HT-29 (cell line): ENCODE measurements at regions not wholly inside any gene's neighbourhood (a gene's known extent, or its start where the extent isn't known, plus 50 kb on each side); places are given as distances from the start of the nearest gene placed in this dataset.
"Not testable (repeated sequence)": the region's sequence is repeated elsewhere in the genome, so short reads cannot be mapped to it uniquely, and the experiment has no call there.

ENCODE experiments used
- DNase-seq: peaks from one replicate; pipeline ENCODE4 v3.0.0-alpha.2; 2015; ENCODE audit warnings: low spot score

DNA sequence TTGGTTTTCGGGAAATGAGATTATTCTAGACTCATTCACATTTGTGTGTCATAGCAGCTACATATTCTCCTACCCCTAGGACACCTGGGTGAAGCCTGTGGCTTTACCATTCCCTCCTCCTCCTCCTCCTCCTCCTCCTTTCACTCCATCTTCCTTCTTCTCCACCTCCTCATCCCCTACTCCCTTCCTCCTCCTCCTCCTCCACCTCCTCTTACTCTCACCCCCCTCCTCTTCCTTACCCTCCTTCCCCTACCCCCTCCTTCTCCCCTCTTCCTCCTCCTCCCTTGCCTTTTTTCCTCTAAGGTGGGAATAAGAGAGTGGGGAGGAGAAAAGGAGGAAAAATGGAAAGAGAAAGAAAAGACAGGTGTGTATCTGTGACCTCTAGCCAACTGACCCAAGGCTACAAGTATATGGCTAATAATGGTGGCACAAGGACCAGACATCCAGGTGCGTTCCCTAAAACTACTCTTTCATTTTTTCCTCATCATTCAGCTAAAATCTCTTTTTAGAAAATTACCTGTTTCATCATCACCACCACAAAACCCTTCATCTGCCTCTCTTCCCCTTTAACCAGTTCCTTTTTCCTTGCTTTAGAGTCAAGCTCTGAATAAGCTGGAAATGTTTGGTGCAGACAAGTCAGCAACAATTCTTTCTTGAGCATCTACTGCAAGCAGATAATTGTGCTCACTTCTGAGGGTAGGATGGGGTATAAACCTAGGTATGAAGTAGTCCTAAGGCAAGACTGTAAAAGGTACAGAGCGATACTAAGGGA lies 149.8 kb upstream of the FOXN3 start:
- DNase-seq = no peak

DNA sequence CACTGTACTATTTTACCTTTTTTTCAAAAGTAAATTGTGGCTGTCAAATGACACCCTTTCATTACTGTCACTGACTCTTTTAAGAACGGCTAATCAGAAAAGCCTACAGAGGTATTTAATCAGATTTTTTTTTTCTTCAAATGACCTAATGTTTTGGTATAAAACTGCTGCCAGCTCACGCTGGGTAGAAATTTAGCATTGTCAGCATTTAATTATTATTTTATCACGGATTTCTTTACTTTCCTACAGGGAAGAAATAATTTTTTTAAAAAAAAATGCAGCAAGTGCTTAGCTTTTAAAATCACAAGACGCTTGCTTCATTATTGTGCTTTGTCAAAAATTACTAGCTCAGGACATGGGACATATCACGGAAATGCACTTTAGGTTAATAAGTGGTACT lies 149.1 kb upstream of the FOXN3 start:
- DNase-seq = no peak

- DNase-seq = no peak
These were observed 148.6 kb upstream of the FOXN3 start for GRCh38 chr14:89565607-89566006.

DNA sequence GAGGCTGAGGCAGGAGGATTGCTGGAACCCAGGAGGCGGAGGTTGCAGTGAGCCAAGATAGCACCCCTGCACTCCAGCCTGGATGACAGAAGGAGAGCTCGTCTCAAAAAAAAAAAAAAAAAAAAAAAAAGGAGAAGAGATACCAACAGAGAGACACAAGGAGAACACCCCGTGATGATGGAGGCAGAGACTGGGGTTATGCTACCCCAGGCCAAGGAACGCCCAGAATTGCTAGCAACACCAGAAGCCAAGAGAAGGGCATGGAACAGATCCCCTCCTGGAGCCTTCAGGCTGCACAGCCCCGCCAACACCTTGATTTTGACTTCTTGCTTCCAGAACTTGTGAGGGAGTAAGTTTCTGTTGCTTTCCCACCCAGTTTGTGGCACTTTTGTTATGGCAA lies 148.0 kb upstream of the FOXN3 start:
- no peak for DNase-seq

DNA sequence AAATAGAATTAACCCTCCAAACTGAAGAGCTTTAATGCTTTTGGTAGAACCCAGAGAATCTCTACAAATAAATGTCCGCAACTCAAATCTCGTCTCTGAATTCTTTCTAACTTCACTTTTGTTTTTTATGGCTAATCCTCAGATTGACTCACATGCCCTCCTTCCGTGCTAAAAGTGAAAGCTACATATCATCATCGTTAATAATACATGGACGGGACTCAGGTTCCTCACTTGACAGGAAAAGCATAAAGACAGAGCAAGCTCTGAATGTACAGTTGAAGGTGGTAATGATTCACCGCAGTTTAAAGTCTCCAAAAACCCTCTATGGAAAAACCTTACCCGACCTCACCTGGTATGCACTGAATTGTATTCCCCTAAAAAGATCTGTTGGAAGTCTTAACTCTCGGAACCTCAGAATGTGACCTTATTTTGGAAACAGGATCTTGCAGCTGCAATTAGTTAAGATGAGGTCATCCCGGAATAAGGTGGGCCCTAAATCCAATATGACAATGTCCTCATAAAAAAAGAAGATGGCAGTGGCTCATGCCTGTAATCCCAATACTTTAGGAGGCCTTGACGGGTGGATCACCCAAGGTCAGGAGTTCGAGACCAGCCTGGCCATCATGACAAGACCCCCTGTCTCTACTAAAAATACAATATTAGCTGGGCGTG lies 147.4 kb upstream of the FOXN3 start:
- DNase-seq = no peak

DNA sequence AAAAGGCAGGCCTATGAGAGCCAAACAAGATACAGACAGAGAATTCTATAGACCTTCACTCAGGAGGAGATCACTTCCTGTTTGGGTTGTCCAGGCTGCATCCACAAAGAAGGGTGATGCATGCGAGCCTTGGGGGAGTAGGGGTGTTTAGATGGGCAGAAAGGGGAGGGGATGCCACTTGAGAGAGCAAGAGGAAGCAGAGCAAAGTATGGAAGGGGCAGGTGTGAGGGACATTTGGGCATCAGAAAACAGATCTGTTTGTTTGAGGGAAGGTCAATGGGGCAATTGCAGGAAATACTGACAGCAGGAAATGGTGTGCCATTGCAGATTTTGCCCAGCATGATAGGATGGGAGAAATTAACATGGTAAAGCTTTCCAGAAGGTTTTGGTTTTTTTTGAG lies 146.4 kb upstream of the FOXN3 start:
- DNase-seq = no peak

DNA sequence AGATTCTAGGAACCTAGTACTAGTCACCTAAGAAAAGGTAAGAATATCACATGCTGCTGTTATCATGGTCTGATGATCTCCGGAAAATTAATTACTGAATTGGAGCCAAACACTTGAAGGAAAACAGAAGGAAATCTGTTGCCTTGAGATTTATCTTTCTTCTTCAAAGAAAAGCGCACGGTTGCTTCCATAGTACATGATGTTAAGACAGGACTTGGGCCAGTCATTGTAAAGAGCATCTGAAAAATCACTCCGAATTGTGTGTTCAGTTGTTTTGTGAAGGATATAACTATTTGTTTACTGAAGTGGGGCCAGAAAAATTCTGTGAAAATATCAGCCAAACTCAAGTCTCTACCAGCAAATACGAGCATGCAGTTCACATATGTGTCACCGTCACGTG lies 134.9 kb upstream of the FOXN3 start:
- DNase-seq = no peak

DNA sequence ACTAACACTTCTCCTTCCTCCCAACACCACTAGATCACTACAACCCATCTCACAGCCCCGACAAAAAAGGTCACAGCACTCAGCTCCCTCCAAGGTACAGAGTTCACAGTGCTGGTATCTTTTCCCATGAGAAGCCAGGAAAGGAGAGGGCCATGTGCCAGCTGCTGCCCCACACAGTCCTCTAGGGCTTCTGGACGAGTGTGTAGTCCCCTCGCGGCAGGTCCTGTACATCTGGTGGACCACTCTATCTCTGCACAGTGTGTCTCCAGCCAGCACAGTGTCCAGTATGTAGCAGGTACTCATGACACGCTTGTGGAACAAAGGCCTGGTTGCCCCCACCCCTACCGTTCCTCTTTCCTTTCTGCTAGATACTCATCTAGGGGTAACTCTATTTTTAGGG lies 134.4 kb upstream of the FOXN3 start:
- no peak for DNase-seq

- no peak for DNase-seq
These were observed 133.8 kb upstream of the FOXN3 start for GRCh38 chr14:89550821-89551220.

DNA sequence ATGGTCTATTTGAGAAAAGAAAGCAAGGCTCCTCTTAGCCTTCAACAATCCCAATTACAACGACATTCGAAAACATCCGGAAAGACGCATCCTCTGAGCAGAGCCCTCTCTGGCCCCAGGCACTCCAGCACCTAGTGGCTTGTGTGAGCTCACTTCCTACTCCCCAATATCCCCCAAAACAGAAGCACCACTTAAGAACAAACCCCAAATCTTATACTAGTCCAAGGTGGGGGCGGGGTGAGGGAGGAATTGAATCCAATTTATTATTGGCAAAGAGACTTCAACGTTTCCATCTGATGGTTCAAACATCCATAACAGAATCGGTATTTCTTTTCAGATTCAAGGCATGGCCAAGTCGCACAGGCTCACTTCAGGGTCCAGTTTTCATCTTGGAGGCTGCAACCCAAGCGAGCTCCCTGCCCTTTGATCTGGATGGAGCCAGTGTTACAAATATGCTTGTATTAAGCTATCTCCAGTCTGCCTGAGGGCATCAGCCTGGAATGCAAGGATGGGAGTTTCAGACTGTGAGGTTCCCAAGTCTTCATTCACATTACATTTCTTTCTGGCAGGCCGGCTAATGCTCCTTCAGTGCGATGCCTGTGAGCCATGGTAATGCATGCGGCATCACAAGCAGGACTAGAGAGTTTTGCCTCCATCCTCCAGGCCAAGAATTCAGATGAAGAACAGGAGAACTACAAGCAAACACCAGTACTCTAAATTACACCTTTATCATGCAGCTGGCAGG lies 132.5 kb upstream of the FOXN3 start:
- no peak for DNase-seq

GRCh38 chr14:89547047-89547446 lies 130.0 kb upstream of the FOXN3 start:
- not testable (repeated sequence) for DNase-seq

DNA sequence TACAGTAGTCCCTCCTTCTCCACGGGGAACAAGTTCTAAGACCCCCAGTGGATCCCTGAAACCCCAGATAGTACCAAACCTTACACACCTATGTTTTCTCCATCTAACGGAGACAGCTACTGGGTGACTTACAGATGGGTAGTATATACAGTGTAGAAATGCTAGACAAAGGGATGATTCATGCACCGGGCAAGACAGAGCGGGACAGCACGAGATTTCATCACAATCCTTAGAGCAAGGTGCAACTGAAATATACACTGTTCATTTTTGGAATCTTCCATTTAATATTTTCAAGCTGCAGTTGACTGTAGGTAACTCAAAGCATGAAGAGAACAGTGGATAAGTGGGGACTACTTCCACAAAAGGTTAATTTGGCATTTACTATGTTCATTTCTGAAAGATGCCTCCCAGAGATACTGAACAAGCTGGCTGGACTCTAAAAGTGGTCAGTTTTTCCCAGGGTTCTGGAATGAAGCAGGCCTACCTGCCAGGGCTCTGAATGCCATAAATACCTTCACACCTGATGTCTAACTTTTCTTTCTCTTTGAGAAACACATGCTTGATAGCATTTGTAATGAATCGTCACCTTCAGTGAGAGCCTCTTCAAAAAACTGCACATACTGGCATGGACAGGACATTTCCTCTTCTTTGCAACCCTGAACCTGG lies 127.7 kb upstream of the FOXN3 start:
- no peak for DNase-seq

- no peak for DNase-seq
These were observed 126.4 kb upstream of the FOXN3 start for GRCh38 chr14:89543425-89543790.

GRCh38 chr14:89542786-89543424 lies 125.9 kb upstream of the FOXN3 start:
- no peak for DNase-seq

DNA sequence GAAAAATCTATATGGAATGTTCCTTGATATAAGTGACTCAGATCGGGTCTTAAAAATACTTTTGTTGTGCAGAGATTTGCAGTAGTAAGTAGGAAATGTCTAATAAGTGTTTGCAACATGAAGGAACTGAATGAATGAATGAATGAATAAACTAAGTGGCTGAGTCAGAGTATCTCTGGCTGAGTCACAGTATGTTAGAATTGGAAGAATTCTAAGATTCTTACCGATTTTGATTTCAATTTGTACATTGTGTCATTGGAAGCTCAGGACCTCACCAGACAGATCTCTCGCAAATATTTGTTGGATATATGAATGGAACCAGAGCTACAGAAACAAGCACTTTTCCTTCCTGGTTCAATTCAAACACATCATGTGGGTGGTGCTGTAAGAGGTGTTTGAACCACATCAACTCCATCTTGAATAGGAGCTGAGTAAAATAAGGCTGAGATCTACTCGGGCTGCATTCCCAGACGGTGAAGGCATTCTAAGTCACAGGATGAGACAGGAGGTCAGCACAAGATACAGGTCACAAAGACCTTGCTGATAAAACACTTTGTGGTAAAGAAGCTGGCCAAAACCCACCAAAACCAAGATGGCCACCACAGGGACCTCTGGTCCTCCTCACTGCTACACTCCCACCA lies 123.9 kb upstream of the FOXN3 start:
- DNase-seq = no peak

DNA sequence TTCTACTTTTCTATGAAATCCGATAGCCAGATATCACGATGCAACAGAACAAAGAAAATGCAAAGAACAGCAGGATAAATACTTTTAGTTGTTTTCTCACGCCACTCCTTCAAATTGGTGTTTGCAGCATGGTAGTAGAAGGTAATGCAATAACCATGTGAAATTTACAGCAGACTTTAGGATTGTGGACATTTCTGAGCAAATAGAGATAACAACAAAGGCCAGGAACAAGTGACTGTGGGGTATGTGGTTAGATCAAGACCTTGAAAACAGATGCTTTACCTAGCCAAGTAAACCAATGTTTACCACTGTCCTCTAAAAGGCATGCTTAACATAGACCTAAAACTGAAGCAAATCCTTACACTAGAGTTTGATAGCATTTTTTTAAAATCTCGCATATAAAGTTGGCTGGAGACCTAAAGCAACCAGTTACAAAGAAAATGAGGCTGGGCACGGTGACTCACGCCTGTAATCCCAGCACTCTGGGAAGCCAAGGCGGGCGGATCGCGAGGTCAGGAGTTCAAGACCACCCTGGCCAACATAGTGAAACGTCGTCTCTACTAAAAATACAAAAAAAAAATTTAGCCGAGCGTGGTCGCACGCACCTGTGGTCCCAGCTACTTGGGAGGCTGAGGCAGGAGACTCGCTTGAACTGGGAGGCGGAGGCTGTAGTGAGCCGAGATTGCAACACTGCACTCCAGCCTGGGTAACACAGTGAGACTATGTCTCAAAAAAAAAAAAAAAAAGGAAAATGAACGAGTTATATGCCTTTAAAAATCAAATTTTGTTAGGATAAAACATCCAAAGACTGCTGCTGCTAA lies 123.2 kb upstream of the FOXN3 start:
- no peak for DNase-seq

DNA sequence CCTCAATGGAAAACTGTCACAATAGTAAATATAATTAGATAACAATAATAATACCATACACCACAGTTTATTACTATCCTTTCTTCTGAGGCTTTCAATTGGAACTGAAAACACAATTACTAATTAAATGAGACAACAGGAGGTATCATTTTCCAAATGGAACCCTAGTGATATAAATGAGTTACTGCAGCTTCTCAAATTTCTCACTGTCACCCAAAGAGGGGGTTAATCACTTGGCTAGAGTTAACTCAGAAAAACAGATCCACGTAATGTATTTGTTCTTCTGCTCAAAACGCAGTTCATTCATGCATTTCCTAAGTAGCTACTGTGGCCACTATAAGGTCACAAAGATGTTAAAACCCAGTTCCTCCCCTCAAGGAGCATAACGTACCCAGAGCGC lies 120.9 kb upstream of the FOXN3 start:
- peak; percentile 1 for DNase-seq

GRCh38 chr14:89534902-89535685 lies 118.1 kb upstream of the FOXN3 start:
- no peak for DNase-seq

DNA sequence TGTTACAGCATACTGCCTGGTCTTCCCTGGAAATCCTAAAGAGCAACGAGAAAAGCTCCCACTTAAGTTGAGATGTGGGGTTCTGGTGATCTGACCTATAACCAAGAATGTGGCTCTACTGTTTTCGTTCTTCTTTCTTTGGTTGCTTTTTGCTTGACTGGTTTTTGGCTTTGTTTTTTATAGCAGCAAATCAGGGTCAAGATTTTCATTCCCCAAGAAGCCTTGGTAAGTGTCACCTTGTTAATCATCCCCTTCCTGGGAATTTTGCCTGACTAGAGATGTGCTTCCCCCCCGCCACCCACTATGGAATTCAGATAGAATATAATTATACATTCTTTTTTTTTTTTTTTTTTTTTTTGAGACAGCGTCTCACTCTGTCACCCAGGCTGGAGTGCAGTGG lies 116.7 kb upstream of the FOXN3 start:
- no peak for DNase-seq

GRCh38 chr14:89533136-89533535 lies 116.1 kb upstream of the FOXN3 start:
- no peak for DNase-seq
